ENCODE measurements at regions not wholly inside any gene's neighbourhood (a gene's known extent, or its start where the extent isn't known, plus 50 kb on each side); places are given as distances from the start of the nearest gene placed in this dataset.

- no peak for TF ChIP-seq CTBP1 (IDR thresholded peaks at IDR 0.05; ENCODE audit: borderline replicate concordance)
- TF ChIP-seq ZNF384 (IDR thresholded peaks at IDR 0.05) = no peak
- TF ChIP-seq BHLHE40 (IDR thresholded peaks at IDR 0.05; ENCODE audit: borderline replicate concordance) = no peak
- TF ChIP-seq PKNOX1 (IDR thresholded peaks at IDR 0.05) = no peak
- no peak for TF ChIP-seq ELF4 (IDR thresholded peaks at IDR 0.05)
- no peak for TF ChIP-seq SUZ12 (IDR thresholded peaks at IDR 0.05)
- TF ChIP-seq L3MBTL2 (conservative IDR thresholded peaks at IDR 0.05) = no peak
- no peak for TF ChIP-seq SP1 (IDR thresholded peaks at IDR 0.05)
- TF ChIP-seq ARNT (IDR thresholded peaks at IDR 0.05) = no peak
- no peak for TF ChIP-seq FOXA1 (IDR thresholded peaks at IDR 0.05)
- TF ChIP-seq FOXM1 (IDR thresholded peaks at IDR 0.05; ENCODE audit: borderline replicate concordance) = no peak
- no peak for TF ChIP-seq LEF1 (IDR thresholded peaks at IDR 0.05; ENCODE audit: borderline replicate concordance)
- no peak for TF ChIP-seq TARDBP (IDR thresholded peaks at IDR 0.05)
- no peak for DNase-seq (ENCODE audit: extremely low spot score)
- POLR2A ChIA-PET = no interaction called here
- CTCF ChIA-PET = no interaction called here
Measured at GRCh38 chr2:133768658-133769435, 200.6 kb upstream of the NCKAP5 start.

GRCh38 chr2:133773854-133774653 lies 205.8 kb upstream of the NCKAP5 start:
- POLR2A ChIA-PET = no interaction called here
- TF ChIP-seq LEF1 (IDR thresholded peaks at IDR 0.05; ENCODE audit: borderline replicate concordance) = no peak
- no peak for TF ChIP-seq FOXM1 (IDR thresholded peaks at IDR 0.05; ENCODE audit: borderline replicate concordance)
- TF ChIP-seq HDGF (IDR thresholded peaks at IDR 0.05; ENCODE audit: borderline replicate concordance) = no peak
- no peak for TF ChIP-seq BHLHE40 (IDR thresholded peaks at IDR 0.05; ENCODE audit: borderline replicate concordance)
- TF ChIP-seq TARDBP (IDR thresholded peaks at IDR 0.05) = no peak
- TF ChIP-seq ZNF384 (IDR thresholded peaks at IDR 0.05) = no peak
- no peak for TF ChIP-seq CTBP1 (IDR thresholded peaks at IDR 0.05; ENCODE audit: borderline replicate concordance)
- TF ChIP-seq ARNT (IDR thresholded peaks at IDR 0.05) = no peak
- no peak for TF ChIP-seq FOXK2 (IDR thresholded peaks at IDR 0.05)
- TF ChIP-seq L3MBTL2 (conservative IDR thresholded peaks at IDR 0.05) = no peak
- TF ChIP-seq FOXA1 (IDR thresholded peaks at IDR 0.05) = no peak
- no peak for DNase-seq (ENCODE audit: extremely low spot score)

DNA sequence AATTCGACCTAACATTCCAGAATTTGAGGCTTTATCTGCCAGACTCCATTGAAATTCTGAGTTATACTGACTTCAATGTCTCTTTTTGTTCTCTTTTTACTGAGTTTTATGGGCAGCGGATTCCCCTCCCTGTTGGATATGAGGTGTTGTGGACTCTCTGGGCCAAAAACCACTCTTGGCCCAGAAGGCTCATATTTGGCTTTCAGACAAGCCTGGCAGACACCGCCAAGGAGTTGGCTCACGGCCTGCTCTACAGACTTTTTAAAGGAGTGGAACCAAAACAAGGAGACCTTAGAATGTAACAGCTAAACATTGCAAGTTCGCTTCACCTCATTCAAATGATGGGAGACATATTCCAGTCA lies 206.4 kb upstream of the NCKAP5 start:
- TF ChIP-seq L3MBTL2 (conservative IDR thresholded peaks at IDR 0.05) = no peak
- TF ChIP-seq ARNT (IDR thresholded peaks at IDR 0.05) = no peak
- no peak for TF ChIP-seq BHLHE40 (IDR thresholded peaks at IDR 0.05; ENCODE audit: borderline replicate concordance)
- TF ChIP-seq LEF1 (IDR thresholded peaks at IDR 0.05; ENCODE audit: borderline replicate concordance) = no peak
- no peak for TF ChIP-seq HDGF (IDR thresholded peaks at IDR 0.05; ENCODE audit: borderline replicate concordance)
- DNase-seq (ENCODE audit: extremely low spot score) = no peak
- ChIA-PET CTCF (no interaction called here), POLR2A (no interaction called here)

More at GRCh38 chr2:133773854-133774653, 205.8 kb upstream of the NCKAP5 start:
- CTCF ChIA-PET = no interaction called here

DNA sequence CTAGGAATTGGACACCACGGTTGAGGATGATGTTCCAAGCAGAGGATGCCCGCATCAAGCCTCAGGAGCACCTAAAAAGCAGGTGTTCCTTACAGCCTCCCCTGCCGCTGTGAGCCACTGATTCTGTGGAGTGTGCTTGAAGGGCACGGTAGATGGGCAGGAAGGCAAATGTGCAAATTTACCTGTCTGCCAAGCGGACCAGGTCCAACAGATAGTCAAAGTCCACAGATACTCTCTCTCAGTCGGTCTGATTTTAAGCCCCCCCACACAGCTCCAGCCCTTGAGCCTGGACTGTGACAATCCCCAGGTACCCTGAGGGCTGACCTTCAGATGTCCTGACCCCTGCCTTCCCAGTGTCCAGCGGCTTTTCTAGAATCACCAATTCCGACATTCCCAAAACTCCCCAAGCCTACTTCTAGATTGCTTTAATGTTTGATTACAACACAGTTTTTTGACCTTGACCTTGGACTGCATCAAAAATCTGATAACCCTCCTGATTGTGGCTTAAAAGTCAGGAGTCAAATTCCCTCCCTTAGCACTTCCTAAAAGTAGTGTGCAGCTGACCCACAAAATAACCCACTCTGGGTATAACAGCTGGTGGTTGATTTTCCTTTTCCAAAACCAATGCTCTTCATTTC lies 208.8 kb upstream of the NCKAP5 start:
- TF ChIP-seq SP1 (IDR thresholded peaks at IDR 0.05) (no peak), ZNF384 (IDR thresholded peaks at IDR 0.05) (no peak), NFRKB (IDR thresholded peaks at IDR 0.05) (no peak), FOXA1 (IDR thresholded peaks at IDR 0.05) (no peak), HDGF (IDR thresholded peaks at IDR 0.05; ENCODE audit: borderline replicate concordance) (no peak), FOXK2 (IDR thresholded peaks at IDR 0.05) (no peak), TARDBP (IDR thresholded peaks at IDR 0.05) (no peak), CTBP1 (IDR thresholded peaks at IDR 0.05; ENCODE audit: borderline replicate concordance) (no peak)
- no peak for DNase-seq (ENCODE audit: extremely low spot score)
- ChIA-PET POLR2A (interaction anchor here (1.1 kb wide), 1 partner anchor 210 kb away, joined by 3 read pairs; no protein-coding TSS in a partner anchor), CTCF (interaction anchor here (0.5 to 1.0 kb wide), 2 partner anchors 600 to 1230 kb away, joined by 3 read pairs; no protein-coding TSS in a partner anchor)

DNA sequence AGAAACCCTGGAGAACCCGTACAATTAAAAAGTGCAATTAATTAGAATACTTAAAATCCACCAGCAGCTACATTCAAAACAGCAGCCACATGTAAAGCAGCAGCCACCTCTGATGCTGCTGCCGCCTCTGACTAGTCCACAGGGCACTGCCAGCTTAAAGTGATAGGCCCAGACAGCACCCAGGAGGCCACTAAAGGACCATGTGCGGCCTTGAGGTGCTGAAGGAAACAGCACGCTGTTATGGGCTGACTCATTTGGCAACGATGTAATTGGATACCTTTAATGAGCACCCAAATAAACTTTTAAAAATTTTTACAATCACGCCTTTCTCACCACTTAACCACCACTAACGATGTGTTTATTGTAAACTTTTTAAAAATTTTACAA lies 209.3 kb upstream of the NCKAP5 start:
- ChIA-PET CTCF (interaction anchor here (0.5 to 1.0 kb wide), 2 partner anchors 601 to 1230 kb away, joined by 3 read pairs; no protein-coding TSS in a partner anchor), POLR2A (interaction anchor here (1.1 kb wide), 1 partner anchor 211 kb away, joined by 3 read pairs; no protein-coding TSS in a partner anchor)
- TF ChIP-seq FOXM1 (IDR thresholded peaks at IDR 0.05; ENCODE audit: borderline replicate concordance) = no peak
- TF ChIP-seq TARDBP (IDR thresholded peaks at IDR 0.05) = no peak
- TF ChIP-seq ARNT (IDR thresholded peaks at IDR 0.05) = no peak
- no peak for TF ChIP-seq NFRKB (IDR thresholded peaks at IDR 0.05)
- TF ChIP-seq PKNOX1 (IDR thresholded peaks at IDR 0.05) = no peak
- no peak for TF ChIP-seq ZNF384 (IDR thresholded peaks at IDR 0.05)
- no peak for TF ChIP-seq L3MBTL2 (conservative IDR thresholded peaks at IDR 0.05)
- no peak for TF ChIP-seq FOXK2 (IDR thresholded peaks at IDR 0.05)
- no peak for TF ChIP-seq BHLHE40 (IDR thresholded peaks at IDR 0.05; ENCODE audit: borderline replicate concordance)
- no peak for TF ChIP-seq ELF4 (IDR thresholded peaks at IDR 0.05)
- no peak for TF ChIP-seq SP1 (IDR thresholded peaks at IDR 0.05)
- TF ChIP-seq FOXA1 (IDR thresholded peaks at IDR 0.05) = no peak
- no peak for TF ChIP-seq HDGF (IDR thresholded peaks at IDR 0.05; ENCODE audit: borderline replicate concordance)
- DNase-seq (ENCODE audit: extremely low spot score) = peak; percentile 19
